K562 (cell line): ENCODE measurements at regions not wholly inside any gene's neighbourhood (a gene's known extent, or its start where the extent isn't known, plus 50 kb on each side); places are given as distances from the start of the nearest gene placed in this dataset.

ENCODE experiments used
- ATF7 ChIP-seq: fragments of 450-650 bp; IDR thresholded peaks from 2 replicates; pipeline ENCODE4 v1.7.1; 2014; ENCODE audit warnings: mild to moderate bottlenecking, moderate library complexity
- BRCA1 ChIP-seq, 2 experiments: fragments of 450-650 bp in 1 of 2; sonication (generic) in 1 of 2; formaldehyde crosslinking in 1 of 2; IDR thresholded peaks; 2 replicates each; pipeline versions ENCODE4 v1.5.0 to v1.6.1; 2017 to 2020; ENCODE audit warnings: mild to moderate bottlenecking in 1 of 2, missing genetic modification reagents in 1 of 2
- EP300 ChIP-seq: IDR thresholded peaks from 2 replicates; pipeline ENCODE4 v1.6.1; 2012; ENCODE audit warnings: low read length, improper control_type of control experiment
- FOXA3 ChIP-seq, 2 experiments: fragments of 450-650 bp in 1 of 2; sonication (generic) in 1 of 2; formaldehyde crosslinking; IDR thresholded peaks in 1 of 2; conservative IDR thresholded peaks in 1 of 2; 2 replicates each; pipeline versions ENCODE4 v1.4.0 to v1.8.0; 2020 to 2022; ENCODE audit warnings: mild to moderate bottlenecking in 2 of 2, missing genetic modification reagents in 1 of 2
- FOXM1 ChIP-seq, 2 experiments: fragments of 450-650 bp in 1 of 2; sonication (generic) in 1 of 2; formaldehyde crosslinking in 1 of 2; IDR thresholded peaks; 2 replicates each; pipeline versions ENCODE4 v1.6.1 to v1.9.0; 2017 to 2022; ENCODE audit warnings: low read depth in 2 of 2, mild to moderate bottlenecking in 2 of 2, missing genetic modification reagents in 1 of 2, moderate library complexity in 1 of 2
- ILK ChIP-seq: fragments of 450-650 bp; IDR thresholded peaks from 2 replicates; pipeline ENCODE4 v1.6.1; 2016; ENCODE audit warnings: missing genetic modification characterization, low read depth, mild to moderate bottlenecking, missing compliant biosample characterization, moderate library complexity, borderline replicate concordance
- KLF1 ChIP-seq: fragments of 450-650 bp; IDR thresholded peaks from 2 replicates; pipeline ENCODE4 v1.6.1; 2016; ENCODE audit warnings: missing genetic modification characterization, missing compliant biosample characterization
- MAFK ChIP-seq: IDR thresholded peaks from 2 replicates; pipeline ENCODE4 v1.6.1; 2011; ENCODE audit warnings: low read length, improper control_type of control experiment
- MECOM ChIP-seq: fragments of 250-450 bp; sonication (Bioruptor Pico); IDR thresholded peaks from 2 replicates; pipeline ENCODE4 v1.8.0; 2022; ENCODE audit warnings: inconsistent platforms
- MXI1 ChIP-seq: IDR thresholded peaks from 2 replicates; pipeline ENCODE4 v1.6.1; 2011; ENCODE audit warnings: low read depth, mild to moderate bottlenecking, improper control_type of control experiment, low read length
- NELFE ChIP-seq: IDR thresholded peaks from 2 replicates; pipeline ENCODE4 v1.6.1; 2011; ENCODE audit warnings: mild to moderate bottlenecking; ENCODE audit not compliant: insufficient read depth, insufficient read length
- NFXL1 ChIP-seq: fragments of 450-650 bp; formaldehyde crosslinking; IDR thresholded peaks from 2 replicates; pipeline ENCODE4 v1.4.0; 2021; ENCODE audit warnings: mild to moderate bottlenecking
- PHF20 ChIP-seq: fragments of 450-650 bp; IDR thresholded peaks from 2 replicates; pipeline ENCODE4 v1.6.1; 2018; ENCODE audit not compliant: partially characterized antibody
- PTTG1 ChIP-seq: fragments of 450-650 bp; IDR thresholded peaks from 2 replicates; pipeline ENCODE4 v1.6.1; 2016; ENCODE audit warnings: low read depth, mild to moderate bottlenecking, missing genetic modification characterization, missing compliant biosample characterization
- RBM15 ChIP-seq: fragments of 200-400 bp; formaldehyde crosslinking; IDR thresholded peaks from 2 replicates; pipeline ENCODE4 v1.6.1; 2018; ENCODE audit warnings: mild to moderate bottlenecking, low read length, moderate library complexity; ENCODE audit not compliant: insufficient read depth
- SIN3A ChIP-seq, 2 experiments: fragments of 150-350 bp in 1 of 2; IDR thresholded peaks; 2 replicates each; pipeline ENCODE4 v1.6.1; 2011 to 2016; ENCODE audit warnings: borderline replicate concordance in 2 of 2, low read depth in 2 of 2, low read length in 2 of 2, mild to moderate bottlenecking in 2 of 2, moderate library complexity in 2 of 2; ENCODE audit not compliant: control insufficient read depth in 1 of 2
- TBL1XR1 ChIP-seq, 2 experiments: IDR thresholded peaks; 2 replicates each; pipeline ENCODE4 v1.6.1; 2012; ENCODE audit warnings: improper control_type of control experiment in 2 of 2, low read length in 2 of 2, mild to moderate bottlenecking in 1 of 2
- ZNF253 ChIP-seq: fragments of 250-450 bp; sonication (Bioruptor Pico); conservative IDR thresholded peaks from 2 replicates; pipeline ENCODE4 v1.6.1; 2021; ENCODE audit warnings: mild to moderate bottlenecking
- ZNF696 ChIP-seq: fragments of 250-450 bp; sonication (Bioruptor Pico); conservative IDR thresholded peaks from 2 replicates; pipeline ENCODE4 v1.4.0; 2020; ENCODE audit warnings: mild to moderate bottlenecking, moderate library complexity
- TF ChIP-seq, protein P1 (sequence below): sonication (generic); formaldehyde crosslinking; IDR thresholded peaks from 2 replicates; pipeline ENCODE4 v1.8.1; 2023; ENCODE audit warnings: mild to moderate bottlenecking, missing genetic modification reagents, moderate library complexity
- TF ChIP-seq, protein P2 (sequence below): sonication (generic); formaldehyde crosslinking; IDR thresholded peaks from 2 replicates; pipeline ENCODE4 v1.8.0; 2023; ENCODE audit warnings: mild to moderate bottlenecking, missing genetic modification reagents
- TF ChIP-seq, protein P3 (sequence below): fragments of 450-650 bp; formaldehyde crosslinking; IDR thresholded peaks from 2 replicates; pipeline ENCODE4 v1.4.0; 2020; ENCODE audit warnings: mild to moderate bottlenecking
- TF ChIP-seq, protein P4 (sequence below): fragments of 250-450 bp; sonication (Bioruptor Pico); IDR thresholded peaks from 2 replicates; pipeline ENCODE4 v1.5.0; 2021

- TF ChIP-seq KLF1 (tag) (no peak), BRCA1 (IDR thresholded peaks at IDR 0.05) (no peak), BRCA1 (CRISPR knock-in tag; IDR thresholded peaks at IDR 0.05) (no peak), MXI1 (no peak), FOXM1 (IDR thresholded peaks at IDR 0.05; ENCODE audit: low read depth) (no peak), FOXM1 (CRISPR knock-in tag; IDR thresholded peaks at IDR 0.05; ENCODE audit: low read depth) (no peak), ZNF696 (CRISPR knock-in tag) (no peak), FOXA3 (CRISPR knock-in tag; conservative IDR thresholded peaks at IDR 0.05 in 1 of 2, IDR thresholded peaks at IDR 0.05 in 1 of 2) (no peak; a peak in 1 of 4 replicates), SIN3A (IDR thresholded peaks at IDR 0.05; ENCODE audit: borderline replicate concordance in 2 of 2, control insufficient read depth in 1 of 2, low read depth in 2 of 2, low read length in 2 of 2) (no peak), ILK (tag) (no peak), TBL1XR1 (IDR thresholded peaks at IDR 0.05; ENCODE audit: low read length in 2 of 2) (no peak), MAFK (no peak), ATF7 (peak; percentile 68), NELFE (no peak), RBM15 (no peak), ZNF253 (no peak), EP300 (peak; percentile 55; the same call in 1 of the 2 replicates), NFXL1 (CRISPR knock-in tag) (no peak), PTTG1 (no peak), PHF20 (no peak), MECOM (CRISPR knock-in tag) (no peak)
- TF ChIP-seq, protein P1, sequence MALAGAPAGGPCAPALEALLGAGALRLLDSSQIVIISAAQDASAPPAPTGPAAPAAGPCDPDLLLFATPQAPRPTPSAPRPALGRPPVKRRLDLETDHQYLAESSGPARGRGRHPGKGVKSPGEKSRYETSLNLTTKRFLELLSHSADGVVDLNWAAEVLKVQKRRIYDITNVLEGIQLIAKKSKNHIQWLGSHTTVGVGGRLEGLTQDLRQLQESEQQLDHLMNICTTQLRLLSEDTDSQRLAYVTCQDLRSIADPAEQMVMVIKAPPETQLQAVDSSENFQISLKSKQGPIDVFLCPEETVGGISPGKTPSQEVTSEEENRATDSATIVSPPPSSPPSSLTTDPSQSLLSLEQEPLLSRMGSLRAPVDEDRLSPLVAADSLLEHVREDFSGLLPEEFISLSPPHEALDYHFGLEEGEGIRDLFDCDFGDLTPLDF (CRISPR knock-in tag), result no peak
- TF ChIP-seq, protein P2, sequence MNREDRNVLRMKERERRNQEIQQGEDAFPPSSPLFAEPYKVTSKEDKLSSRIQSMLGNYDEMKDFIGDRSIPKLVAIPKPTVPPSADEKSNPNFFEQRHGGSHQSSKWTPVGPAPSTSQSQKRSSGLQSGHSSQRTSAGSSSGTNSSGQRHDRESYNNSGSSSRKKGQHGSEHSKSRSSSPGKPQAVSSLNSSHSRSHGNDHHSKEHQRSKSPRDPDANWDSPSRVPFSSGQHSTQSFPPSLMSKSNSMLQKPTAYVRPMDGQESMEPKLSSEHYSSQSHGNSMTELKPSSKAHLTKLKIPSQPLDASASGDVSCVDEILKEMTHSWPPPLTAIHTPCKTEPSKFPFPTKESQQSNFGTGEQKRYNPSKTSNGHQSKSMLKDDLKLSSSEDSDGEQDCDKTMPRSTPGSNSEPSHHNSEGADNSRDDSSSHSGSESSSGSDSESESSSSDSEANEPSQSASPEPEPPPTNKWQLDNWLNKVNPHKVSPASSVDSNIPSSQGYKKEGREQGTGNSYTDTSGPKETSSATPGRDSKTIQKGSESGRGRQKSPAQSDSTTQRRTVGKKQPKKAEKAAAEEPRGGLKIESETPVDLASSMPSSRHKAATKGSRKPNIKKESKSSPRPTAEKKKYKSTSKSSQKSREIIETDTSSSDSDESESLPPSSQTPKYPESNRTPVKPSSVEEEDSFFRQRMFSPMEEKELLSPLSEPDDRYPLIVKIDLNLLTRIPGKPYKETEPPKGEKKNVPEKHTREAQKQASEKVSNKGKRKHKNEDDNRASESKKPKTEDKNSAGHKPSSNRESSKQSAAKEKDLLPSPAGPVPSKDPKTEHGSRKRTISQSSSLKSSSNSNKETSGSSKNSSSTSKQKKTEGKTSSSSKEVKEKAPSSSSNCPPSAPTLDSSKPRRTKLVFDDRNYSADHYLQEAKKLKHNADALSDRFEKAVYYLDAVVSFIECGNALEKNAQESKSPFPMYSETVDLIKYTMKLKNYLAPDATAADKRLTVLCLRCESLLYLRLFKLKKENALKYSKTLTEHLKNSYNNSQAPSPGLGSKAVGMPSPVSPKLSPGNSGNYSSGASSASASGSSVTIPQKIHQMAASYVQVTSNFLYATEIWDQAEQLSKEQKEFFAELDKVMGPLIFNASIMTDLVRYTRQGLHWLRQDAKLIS (CRISPR knock-in tag), result no peak
- TF ChIP-seq, protein P3, sequence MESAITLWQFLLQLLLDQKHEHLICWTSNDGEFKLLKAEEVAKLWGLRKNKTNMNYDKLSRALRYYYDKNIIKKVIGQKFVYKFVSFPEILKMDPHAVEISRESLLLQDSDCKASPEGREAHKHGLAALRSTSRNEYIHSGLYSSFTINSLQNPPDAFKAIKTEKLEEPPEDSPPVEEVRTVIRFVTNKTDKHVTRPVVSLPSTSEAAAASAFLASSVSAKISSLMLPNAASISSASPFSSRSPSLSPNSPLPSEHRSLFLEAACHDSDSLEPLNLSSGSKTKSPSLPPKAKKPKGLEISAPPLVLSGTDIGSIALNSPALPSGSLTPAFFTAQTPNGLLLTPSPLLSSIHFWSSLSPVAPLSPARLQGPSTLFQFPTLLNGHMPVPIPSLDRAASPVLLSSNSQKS, result no peak
- TF ChIP-seq, protein P4, sequence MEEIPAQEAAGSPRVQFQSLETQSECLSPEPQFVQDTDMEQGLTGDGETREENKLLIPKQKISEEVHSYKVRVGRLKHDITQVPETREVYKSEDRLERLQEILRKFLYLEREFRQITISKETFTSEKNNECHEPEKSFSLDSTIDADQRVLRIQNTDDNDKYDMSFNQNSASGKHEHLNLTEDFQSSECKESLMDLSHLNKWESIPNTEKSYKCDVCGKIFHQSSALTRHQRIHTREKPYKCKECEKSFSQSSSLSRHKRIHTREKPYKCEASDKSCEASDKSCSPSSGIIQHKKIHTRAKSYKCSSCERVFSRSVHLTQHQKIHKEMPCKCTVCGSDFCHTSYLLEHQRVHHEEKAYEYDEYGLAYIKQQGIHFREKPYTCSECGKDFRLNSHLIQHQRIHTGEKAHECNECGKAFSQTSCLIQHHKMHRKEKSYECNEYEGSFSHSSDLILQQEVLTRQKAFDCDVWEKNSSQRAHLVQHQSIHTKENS (CRISPR knock-in tag), result no peak
Measured at GRCh38 chr3:171977860-171978259, 61.5 kb upstream of the FNDC3B start (continued).
